ENCODE measurements at regions not wholly inside any gene's neighbourhood (a gene's known extent, or its start where the extent isn't known, plus 50 kb on each side); places are given as distances from the start of the nearest gene placed in this dataset.

- TF ChIP-seq CTCF (IDR thresholded peaks at IDR 0.05; ENCODE audit: insufficient read depth, missing control alignments), result no peak
- FAIRE-seq, result no peak
- DNase-seq (ENCODE audit: insufficient read length, low spot score), result no peak
Measured at GRCh38 chr17:51372345-51373004, 112.1 kb downstream of the UTP18 start.

GRCh38 chr17:51373489-51374152 lies 113.3 kb downstream of the UTP18 start:
- no peak for TF ChIP-seq CTCF (IDR thresholded peaks at IDR 0.05; ENCODE audit: insufficient read depth, missing control alignments)
- FAIRE-seq (no peak), DNase-seq (ENCODE audit: insufficient read length, low spot score) (no peak)

- no peak for TF ChIP-seq CTCF (IDR thresholded peaks at IDR 0.05; ENCODE audit: insufficient read depth, missing control alignments)
- FAIRE-seq (no peak), DNase-seq (ENCODE audit: insufficient read length, low spot score) (no peak)
Measured at GRCh38 chr17:51374209-51374608, 113.9 kb downstream of the UTP18 start.

- TF ChIP-seq CTCF (IDR thresholded peaks at IDR 0.05; ENCODE audit: insufficient read depth, missing control alignments), result no peak
- DNase-seq (ENCODE audit: insufficient read length, low spot score) (no peak), FAIRE-seq (no peak)
Measured at GRCh38 chr17:51375771-51376170, 115.4 kb downstream of the UTP18 start.

- DNase-seq (ENCODE audit: insufficient read length, low spot score), result no peak
- no peak for TF ChIP-seq CTCF (IDR thresholded peaks at IDR 0.05; ENCODE audit: insufficient read depth, missing control alignments)
- FAIRE-seq, result no peak
Measured at GRCh38 chr17:51376739-51377138, 116.4 kb downstream of the UTP18 start.

- FAIRE-seq, result no peak
- TF ChIP-seq CTCF (IDR thresholded peaks at IDR 0.05; ENCODE audit: insufficient read depth, missing control alignments), result no peak
- DNase-seq (ENCODE audit: insufficient read length, low spot score), result no peak
Measured at GRCh38 chr17:51381262-51381661, 120.9 kb downstream of the UTP18 start.

GRCh38 chr17:51385208-51385607 lies 124.9 kb downstream of the UTP18 start:
- DNase-seq (ENCODE audit: insufficient read length, low spot score), result no peak
- no peak for TF ChIP-seq CTCF (IDR thresholded peaks at IDR 0.05; ENCODE audit: insufficient read depth, missing control alignments)
- no peak for FAIRE-seq
